ENCODE measurements at regions not wholly inside any gene's neighbourhood (a gene's known extent, or its start where the extent isn't known, plus 50 kb on each side); places are given as distances from the start of the nearest gene placed in this dataset.

DNA sequence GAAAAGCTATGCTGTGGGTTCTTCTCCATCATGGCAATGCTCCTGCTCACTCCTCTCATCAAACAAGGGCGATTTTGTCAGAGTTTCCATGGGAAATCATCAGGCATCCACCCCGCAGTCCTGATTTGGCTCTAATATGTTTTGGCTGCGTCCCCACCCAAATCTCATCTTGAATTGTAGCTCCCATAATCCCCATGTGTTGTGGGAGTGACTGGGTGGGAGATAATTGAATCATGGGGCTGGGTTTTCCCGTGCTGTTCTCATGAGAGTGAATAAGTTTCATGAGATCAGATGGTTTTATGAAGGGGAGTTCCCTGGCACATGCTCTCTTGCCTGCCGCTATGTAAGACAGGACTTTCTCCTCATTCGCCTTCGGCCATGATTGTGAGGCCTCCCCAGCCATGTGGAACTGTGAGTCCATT lies 163.8 kb downstream of the GADD45G start:
- POLR2A ChIA-PET, result no interaction called here
- H3K79me2 ChIP-seq (ENCODE audit: insufficient read depth), result no peaks in the 10 kb centered on the region
- H3K4me3 ChIP-seq (ENCODE audit: low read depth in 2 of 2, low read length in 1 of 2), result no peak overlapping the region
- no peak overlapping the region for H2AFZ ChIP-seq (ENCODE audit: low read depth)
- H3K9me3 ChIP-seq, result no peaks in the 10 kb centered on the region
- H3K27me3 ChIP-seq (ENCODE audit: insufficient read depth), result no peaks in the 10 kb centered on the region
- peaks cover 0 to 19% of the 10 kb centered on the region in 2 experiments; a peak in 1 of 4 replicates for H3K4me1 ChIP-seq (ENCODE audit: control insufficient read depth in 1 of 2, insufficient read depth in 2 of 2, low read depth in 1 of 2, low read length in 1 of 2)
- DNase-seq, result no peak
- H3K9ac ChIP-seq, result no peak overlapping the region
- H3K36me3 ChIP-seq (replicated peaks in 1 of 2; ENCODE audit: control insufficient read depth in 1 of 2, insufficient read depth in 2 of 2, low read length in 1 of 2), result no peaks in the 10 kb centered on the region
- CTCF ChIA-PET, result no interaction called here
- no peak for TF ChIP-seq GABPA (IDR thresholded peaks at IDR 0.05; ENCODE audit: low read depth)
- no peaks in the 10 kb centered on the region for H4K20me1 ChIP-seq (ENCODE audit: insufficient read depth)
- 48% methylated on average over 7 of the region's 7 CpGs for WGBS (ENCODE audit: low lambda C conversion rate)
- H3K27ac ChIP-seq (ENCODE audit: low read depth in 2 of 2, low read length in 1 of 2), result no peak overlapping the region
- H3K9me2 ChIP-seq, result no peaks in the 10 kb centered on the region
- no peaks in the 10 kb centered on the region for H3F3A ChIP-seq (replicated peaks; ENCODE audit: insufficient read depth)
- no peak overlapping the region for H3K4me2 ChIP-seq

DNA sequence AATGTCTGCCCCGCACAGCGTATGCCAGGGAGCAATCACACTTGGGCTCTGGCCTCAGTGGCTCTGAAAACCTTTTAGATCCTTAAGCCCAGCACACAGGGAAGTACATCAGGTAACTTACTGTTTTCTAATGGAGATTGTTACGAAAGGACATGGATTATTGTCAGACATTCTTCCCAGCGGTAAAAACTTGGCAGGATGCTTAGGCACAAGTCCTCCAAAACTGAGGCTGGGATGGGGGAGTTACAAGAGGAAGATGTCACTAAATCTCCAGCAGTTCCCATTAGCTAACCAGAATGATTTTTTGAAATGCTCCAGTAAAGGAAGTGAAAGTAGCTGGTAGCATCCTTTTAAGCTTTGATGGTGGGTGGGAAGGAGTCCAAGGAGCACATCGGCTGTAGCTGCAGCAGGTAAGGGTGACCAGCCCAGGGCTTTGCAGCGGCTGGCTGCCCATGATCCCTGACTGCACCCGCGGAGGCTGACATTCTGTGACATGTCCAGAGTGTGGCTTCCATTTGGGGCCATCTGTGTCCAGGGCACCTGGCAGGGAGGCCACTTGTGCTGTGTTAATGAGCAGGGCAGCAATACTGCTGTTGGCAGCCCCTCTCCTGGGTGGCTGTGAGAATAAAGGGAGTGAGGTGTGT lies 165.8 kb downstream of the GADD45G start:
- Histone ChIP-seq H3K36me3 (replicated peaks in 1 of 2; ENCODE audit: control insufficient read depth in 1 of 2, insufficient read depth in 2 of 2, low read length in 1 of 2) (no peaks in the 10 kb centered on the region), H3K9me3 (no peaks in the 10 kb centered on the region), H3K9me2 (no peaks in the 10 kb centered on the region), H4K20me1 (ENCODE audit: insufficient read depth) (no peaks in the 10 kb centered on the region), H3K4me3 (ENCODE audit: low read depth in 2 of 2, low read length in 1 of 2) (no peak overlapping the region), H3K9ac (no peak overlapping the region), H3K4me1 (ENCODE audit: control insufficient read depth in 1 of 2, insufficient read depth in 2 of 2, low read depth in 1 of 2, low read length in 1 of 2) (peaks cover 0 to 15% of the 10 kb centered on the region in 2 experiments; a peak in 1 of 4 replicates), H3F3A (replicated peaks; ENCODE audit: insufficient read depth) (no peaks in the 10 kb centered on the region), H3K27me3 (ENCODE audit: insufficient read depth) (no peaks in the 10 kb centered on the region), H2AFZ (ENCODE audit: low read depth) (no peak overlapping the region), H3K79me2 (ENCODE audit: insufficient read depth) (no peaks in the 10 kb centered on the region), H3K4me2 (no peak overlapping the region), H3K27ac (ENCODE audit: low read depth in 2 of 2, low read length in 1 of 2) (no peak overlapping the region; a peak in 1 of 4 replicates)
- TF ChIP-seq, protein P1, sequence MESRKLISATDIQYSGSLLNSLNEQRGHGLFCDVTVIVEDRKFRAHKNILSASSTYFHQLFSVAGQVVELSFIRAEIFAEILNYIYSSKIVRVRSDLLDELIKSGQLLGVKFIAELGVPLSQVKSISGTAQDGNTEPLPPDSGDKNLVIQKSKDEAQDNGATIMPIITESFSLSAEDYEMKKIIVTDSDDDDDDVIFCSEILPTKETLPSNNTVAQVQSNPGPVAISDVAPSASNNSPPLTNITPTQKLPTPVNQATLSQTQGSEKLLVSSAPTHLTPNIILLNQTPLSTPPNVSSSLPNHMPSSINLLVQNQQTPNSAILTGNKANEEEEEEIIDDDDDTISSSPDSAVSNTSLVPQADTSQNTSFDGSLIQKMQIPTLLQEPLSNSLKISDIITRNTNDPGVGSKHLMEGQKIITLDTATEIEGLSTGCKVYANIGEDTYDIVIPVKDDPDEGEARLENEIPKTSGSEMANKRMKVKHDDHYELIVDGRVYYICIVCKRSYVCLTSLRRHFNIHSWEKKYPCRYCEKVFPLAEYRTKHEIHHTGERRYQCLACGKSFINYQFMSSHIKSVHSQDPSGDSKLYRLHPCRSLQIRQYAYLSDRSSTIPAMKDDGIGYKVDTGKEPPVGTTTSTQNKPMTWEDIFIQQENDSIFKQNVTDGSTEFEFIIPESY (IDR thresholded peaks at IDR 0.05; ENCODE audit: borderline replicate concordance, low read depth), result no peak
- TF ChIP-seq, protein P2, sequence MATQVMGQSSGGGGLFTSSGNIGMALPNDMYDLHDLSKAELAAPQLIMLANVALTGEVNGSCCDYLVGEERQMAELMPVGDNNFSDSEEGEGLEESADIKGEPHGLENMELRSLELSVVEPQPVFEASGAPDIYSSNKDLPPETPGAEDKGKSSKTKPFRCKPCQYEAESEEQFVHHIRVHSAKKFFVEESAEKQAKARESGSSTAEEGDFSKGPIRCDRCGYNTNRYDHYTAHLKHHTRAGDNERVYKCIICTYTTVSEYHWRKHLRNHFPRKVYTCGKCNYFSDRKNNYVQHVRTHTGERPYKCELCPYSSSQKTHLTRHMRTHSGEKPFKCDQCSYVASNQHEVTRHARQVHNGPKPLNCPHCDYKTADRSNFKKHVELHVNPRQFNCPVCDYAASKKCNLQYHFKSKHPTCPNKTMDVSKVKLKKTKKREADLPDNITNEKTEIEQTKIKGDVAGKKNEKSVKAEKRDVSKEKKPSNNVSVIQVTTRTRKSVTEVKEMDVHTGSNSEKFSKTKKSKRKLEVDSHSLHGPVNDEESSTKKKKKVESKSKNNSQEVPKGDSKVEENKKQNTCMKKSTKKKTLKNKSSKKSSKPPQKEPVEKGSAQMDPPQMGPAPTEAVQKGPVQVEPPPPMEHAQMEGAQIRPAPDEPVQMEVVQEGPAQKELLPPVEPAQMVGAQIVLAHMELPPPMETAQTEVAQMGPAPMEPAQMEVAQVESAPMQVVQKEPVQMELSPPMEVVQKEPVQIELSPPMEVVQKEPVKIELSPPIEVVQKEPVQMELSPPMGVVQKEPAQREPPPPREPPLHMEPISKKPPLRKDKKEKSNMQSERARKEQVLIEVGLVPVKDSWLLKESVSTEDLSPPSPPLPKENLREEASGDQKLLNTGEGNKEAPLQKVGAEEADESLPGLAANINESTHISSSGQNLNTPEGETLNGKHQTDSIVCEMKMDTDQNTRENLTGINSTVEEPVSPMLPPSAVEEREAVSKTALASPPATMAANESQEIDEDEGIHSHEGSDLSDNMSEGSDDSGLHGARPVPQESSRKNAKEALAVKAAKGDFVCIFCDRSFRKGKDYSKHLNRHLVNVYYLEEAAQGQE (IDR thresholded peaks at IDR 0.05; ENCODE audit: low read depth, low read length), result no peak
- ChIA-PET POLR2A (no interaction called here), CTCF (no interaction called here)
- DNase-seq, result peak; percentile 34
- WGBS (ENCODE audit: low lambda C conversion rate), result 49% methylated on average over 8 of the region's 8 CpGs

DNA sequence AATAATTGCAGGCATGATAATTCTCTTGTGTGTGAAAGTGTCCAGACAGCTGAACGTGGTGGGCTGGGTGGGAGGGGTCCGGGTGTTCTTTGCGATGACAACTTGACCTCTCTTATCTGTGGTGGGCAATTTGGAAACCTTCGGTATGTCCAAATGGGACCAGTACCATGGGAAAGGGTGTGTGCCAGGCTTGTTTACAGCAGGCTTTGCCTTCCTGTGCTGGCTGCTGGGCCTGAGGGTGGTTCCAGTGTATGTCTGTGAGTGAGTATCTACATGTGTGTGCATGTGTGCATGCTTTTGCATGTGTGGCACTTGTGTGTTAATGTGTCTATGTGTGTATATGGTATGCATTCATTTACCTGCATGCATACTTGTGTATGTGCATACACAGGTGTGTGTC lies 166.4 kb downstream of the GADD45G start:
- no peaks in the 10 kb centered on the region for H3K27me3 ChIP-seq (ENCODE audit: insufficient read depth)
- H3K79me2 ChIP-seq (ENCODE audit: insufficient read depth), result no peaks in the 10 kb centered on the region
- no peak overlapping the region for H3K4me3 ChIP-seq (ENCODE audit: low read depth in 2 of 2, low read length in 1 of 2)
- no peaks in the 10 kb centered on the region for H3F3A ChIP-seq (replicated peaks; ENCODE audit: insufficient read depth)
- H3K36me3 ChIP-seq (replicated peaks in 1 of 2; ENCODE audit: control insufficient read depth in 1 of 2, insufficient read depth in 2 of 2, low read length in 1 of 2), result no peaks in the 10 kb centered on the region
- ChIA-PET POLR2A (no interaction called here), CTCF (no interaction called here)
- no peak overlapping the region for H3K4me2 ChIP-seq
- no peaks in the 10 kb centered on the region for H4K20me1 ChIP-seq (ENCODE audit: insufficient read depth)
- no peak overlapping the region for H3K9ac ChIP-seq
- H2AFZ ChIP-seq (ENCODE audit: low read depth), result no peak overlapping the region
- H3K4me1 ChIP-seq (ENCODE audit: control insufficient read depth in 1 of 2, insufficient read depth in 2 of 2, low read depth in 1 of 2, low read length in 1 of 2), result peaks cover 0 to 15% of the 10 kb centered on the region in 2 experiments; a peak in 1 of 4 replicates
- WGBS (ENCODE audit: low lambda C conversion rate), result 44% methylated on average over 4 of the region's 4 CpGs
- H3K27ac ChIP-seq (ENCODE audit: low read depth in 2 of 2, low read length in 1 of 2), result no peak overlapping the region
- no peaks in the 10 kb centered on the region for H3K9me2 ChIP-seq
- no peaks in the 10 kb centered on the region for H3K9me3 ChIP-seq
- no peak for DNase-seq
- TF ChIP-seq MEF2A (IDR thresholded peaks at IDR 0.05; ENCODE audit: borderline replicate concordance, low read depth), result no peak
- TF ChIP-seq, protein P3, sequence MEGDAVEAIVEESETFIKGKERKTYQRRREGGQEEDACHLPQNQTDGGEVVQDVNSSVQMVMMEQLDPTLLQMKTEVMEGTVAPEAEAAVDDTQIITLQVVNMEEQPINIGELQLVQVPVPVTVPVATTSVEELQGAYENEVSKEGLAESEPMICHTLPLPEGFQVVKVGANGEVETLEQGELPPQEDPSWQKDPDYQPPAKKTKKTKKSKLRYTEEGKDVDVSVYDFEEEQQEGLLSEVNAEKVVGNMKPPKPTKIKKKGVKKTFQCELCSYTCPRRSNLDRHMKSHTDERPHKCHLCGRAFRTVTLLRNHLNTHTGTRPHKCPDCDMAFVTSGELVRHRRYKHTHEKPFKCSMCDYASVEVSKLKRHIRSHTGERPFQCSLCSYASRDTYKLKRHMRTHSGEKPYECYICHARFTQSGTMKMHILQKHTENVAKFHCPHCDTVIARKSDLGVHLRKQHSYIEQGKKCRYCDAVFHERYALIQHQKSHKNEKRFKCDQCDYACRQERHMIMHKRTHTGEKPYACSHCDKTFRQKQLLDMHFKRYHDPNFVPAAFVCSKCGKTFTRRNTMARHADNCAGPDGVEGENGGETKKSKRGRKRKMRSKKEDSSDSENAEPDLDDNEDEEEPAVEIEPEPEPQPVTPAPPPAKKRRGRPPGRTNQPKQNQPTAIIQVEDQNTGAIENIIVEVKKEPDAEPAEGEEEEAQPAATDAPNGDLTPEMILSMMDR (IDR thresholded peaks at IDR 0.05), result no peak
- TF ChIP-seq EZH2phosphoT487 (IDR thresholded peaks at IDR 0.05; ENCODE audit: borderline replicate concordance, low read depth), result no peak
- no peak for TF ChIP-seq MXI1 (IDR thresholded peaks at IDR 0.05; ENCODE audit: low read depth, low read length)
- TF ChIP-seq, protein P1 (IDR thresholded peaks at IDR 0.05; ENCODE audit: borderline replicate concordance, low read depth), result no peak

Data from SK-N-SH (cell line).